Astrocyte of the hippocampus (primary cell): ENCODE measurements at regions not wholly inside any gene's neighbourhood (a gene's known extent, or its start where the extent isn't known, plus 50 kb on each side); places are given as distances from the start of the nearest gene placed in this dataset.

ENCODE experiments used
- DNase-seq: peaks from one replicate; pipeline ENCODE4 v3.0.0; 2011; ENCODE audit warnings: low read depth, low spot score

- no peak for DNase-seq
These were observed 1540.6 kb upstream of the GBE1 start for GRCh38 chr3:83302091-83302490.

GRCh38 chr3:83317605-83318004, 1556.2 kb upstream of the GBE1 start:
- peak; percentile 1 for DNase-seq

- no peak for DNase-seq
These were observed 1559.3 kb upstream of the GBE1 start for GRCh38 chr3:83320726-83321125.

- no peak for DNase-seq
These were observed 1560.0 kb upstream of the GBE1 start for GRCh38 chr3:83321457-83321856.

GRCh38 chr3:83321891-83322290, 1560.4 kb upstream of the GBE1 start:
- peak; percentile 25 for DNase-seq

- no peak for DNase-seq
These were observed 1592.8 kb upstream of the GBE1 start for GRCh38 chr3:83354205-83354604.

GRCh38 chr3:83393276-83393675, 1565.5 kb upstream of the CADM2 start:
- no peak for DNase-seq

- no peak for DNase-seq
These were observed 1554.9 kb upstream of the CADM2 start for GRCh38 chr3:83403927-83404326.

- no peak for DNase-seq
These were observed 1532.5 kb upstream of the CADM2 start for GRCh38 chr3:83426300-83426699.

GRCh38 chr3:83434880-83435587, 1523.8 kb upstream of the CADM2 start:
- peak; percentile 26 for DNase-seq

GRCh38 chr3:83438188-83438587, 1520.6 kb upstream of the CADM2 start:
- peak; percentile 65 for DNase-seq

- DNase-seq = no peak
These were observed 1505.7 kb upstream of the CADM2 start for GRCh38 chr3:83453056-83453455.

- DNase-seq = no peak
These were observed 1504.4 kb upstream of the CADM2 start for GRCh38 chr3:83454353-83454752.

GRCh38 chr3:83457551-83457950, 1501.2 kb upstream of the CADM2 start:
- no peak for DNase-seq

GRCh38 chr3:83460052-83460451, 1498.7 kb upstream of the CADM2 start:
- DNase-seq = no peak

- DNase-seq = no peak
These were observed 1497.4 kb upstream of the CADM2 start for GRCh38 chr3:83461411-83461810.

- no peak for DNase-seq
These were observed 1481.2 kb upstream of the CADM2 start for GRCh38 chr3:83477563-83477962.

- no peak for DNase-seq
These were observed 1476.3 kb upstream of the CADM2 start for GRCh38 chr3:83482402-83483070.

GRCh38 chr3:83496462-83496861, 1462.3 kb upstream of the CADM2 start:
- no peak for DNase-seq

- DNase-seq = no peak
These were observed 1460.3 kb upstream of the CADM2 start for GRCh38 chr3:83498361-83499016.

- DNase-seq = no peak
These were observed 1458.4 kb upstream of the CADM2 start for GRCh38 chr3:83500422-83500821.

GRCh38 chr3:83500931-83501330, 1457.9 kb upstream of the CADM2 start:
- no peak for DNase-seq

- no peak for DNase-seq
These were observed 1445.7 kb upstream of the CADM2 start for GRCh38 chr3:83513051-83513450.
